Upper lobe of right lung (tissue), 1 donor: ENCODE measurements at regions not wholly inside any gene's neighbourhood (a gene's known extent, or its start where the extent isn't known, plus 50 kb on each side); places are given as distances from the start of the nearest gene placed in this dataset.

Experiments
- ATAC-seq: fragments of 200-7000 bp; cut with Tn5 transposase; one replicate; pipeline ENCODE4 v1.9.1; 2020; ENCODE audit warnings: mild to moderate bottlenecking, moderate library complexity
- DNase-seq: peaks from one replicate; pipeline ENCODE4 v3.0.0-alpha.2; 2020
- H3K27ac ChIP-seq: fragments of 200-600 bp; one replicate; pipeline ENCODE4 v1.8.0; 2022
- H3K27me3 ChIP-seq: fragments of 200-600 bp; one replicate; pipeline ENCODE4 v1.8.0; 2022; ENCODE audit warnings: mild to moderate bottlenecking
- H3K36me3 ChIP-seq: fragments of 200-600 bp; one replicate; pipeline ENCODE4 v1.8.0; 2022
- H3K4me1 ChIP-seq: fragments of 200-600 bp; one replicate; pipeline ENCODE4 v1.8.0; 2022
- H3K4me3 ChIP-seq: fragments of 200-600 bp; one replicate; pipeline ENCODE4 v1.8.0; 2022; ENCODE audit warnings: mild to moderate bottlenecking
- H3K9me3 ChIP-seq: fragments of 200-600 bp; one replicate; pipeline ENCODE4 v1.8.0; 2022
- intact Hi-C: fragments of 100-400 bp; cut with DNase I; formaldehyde crosslinking; loops from one replicate; pipeline ENCODE4 v1.11.0; 2022
- TF ChIP-seq, protein P1 (sequence below): fragments of 200-600 bp; IDR thresholded peaks from one replicate; pipeline ENCODE4 v1.8.0; 2022; ENCODE audit warnings: antibody characterized with exemption
- donor health status: DM: no; HTN: yes; CAD: no; lungs with severe emphysema.

- H3K4me1 ChIP-seq, result no peaks in the 10 kb centered on the region
- no peaks in the 10 kb centered on the region for H3K27me3 ChIP-seq
- H3K4me3 ChIP-seq, result no peak overlapping the region
- H3K9me3 ChIP-seq, result no peaks in the 10 kb centered on the region
- no peak for ATAC-seq
- TF ChIP-seq, protein P1, sequence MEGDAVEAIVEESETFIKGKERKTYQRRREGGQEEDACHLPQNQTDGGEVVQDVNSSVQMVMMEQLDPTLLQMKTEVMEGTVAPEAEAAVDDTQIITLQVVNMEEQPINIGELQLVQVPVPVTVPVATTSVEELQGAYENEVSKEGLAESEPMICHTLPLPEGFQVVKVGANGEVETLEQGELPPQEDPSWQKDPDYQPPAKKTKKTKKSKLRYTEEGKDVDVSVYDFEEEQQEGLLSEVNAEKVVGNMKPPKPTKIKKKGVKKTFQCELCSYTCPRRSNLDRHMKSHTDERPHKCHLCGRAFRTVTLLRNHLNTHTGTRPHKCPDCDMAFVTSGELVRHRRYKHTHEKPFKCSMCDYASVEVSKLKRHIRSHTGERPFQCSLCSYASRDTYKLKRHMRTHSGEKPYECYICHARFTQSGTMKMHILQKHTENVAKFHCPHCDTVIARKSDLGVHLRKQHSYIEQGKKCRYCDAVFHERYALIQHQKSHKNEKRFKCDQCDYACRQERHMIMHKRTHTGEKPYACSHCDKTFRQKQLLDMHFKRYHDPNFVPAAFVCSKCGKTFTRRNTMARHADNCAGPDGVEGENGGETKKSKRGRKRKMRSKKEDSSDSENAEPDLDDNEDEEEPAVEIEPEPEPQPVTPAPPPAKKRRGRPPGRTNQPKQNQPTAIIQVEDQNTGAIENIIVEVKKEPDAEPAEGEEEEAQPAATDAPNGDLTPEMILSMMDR, result no peak
- intact Hi-C loops, result no loop called here
- no peak overlapping the region for H3K27ac ChIP-seq
- no peak for DNase-seq
- H3K36me3 ChIP-seq, result no peaks in the 10 kb centered on the region
These were observed 321.7 kb downstream of the TEX13C start for GRCh38 chrX:125641405-125641804.

DNA sequence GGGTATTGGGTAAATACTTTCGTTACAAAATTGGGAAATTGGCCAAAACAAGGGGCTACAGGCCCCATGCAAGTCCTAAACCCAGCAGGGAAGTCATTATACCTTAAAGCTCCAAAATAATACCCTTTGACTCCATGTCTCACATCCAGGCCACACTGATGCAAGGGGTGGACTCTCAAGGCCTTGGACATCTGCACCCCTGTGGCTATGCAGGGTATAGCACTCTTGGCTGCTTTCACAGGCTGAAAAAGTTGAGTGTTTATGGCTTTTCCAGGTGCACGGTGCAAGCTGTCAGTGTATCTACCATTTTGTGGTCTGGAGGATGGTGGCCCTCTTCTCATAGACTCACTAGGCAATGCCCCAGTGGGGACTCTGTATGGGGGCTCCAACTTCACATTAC is 326.5 kb downstream of the TEX13C start:
- no peak overlapping the region for H3K27ac ChIP-seq
- intact Hi-C loops, result no loop called here
- H3K4me3 ChIP-seq, result no peak overlapping the region
- H3K27me3 ChIP-seq, result no peaks in the 10 kb centered on the region
- DNase-seq (no peak), ATAC-seq (no peak)
- TF ChIP-seq, protein P1, result no peak
- no peaks in the 10 kb centered on the region for H3K4me1 ChIP-seq
- no peaks in the 10 kb centered on the region for H3K9me3 ChIP-seq
- H3K36me3 ChIP-seq, result no peaks in the 10 kb centered on the region

- no peak for DNase-seq
- Histone ChIP-seq H3K27ac (no peak overlapping the region), H3K27me3 (no peaks in the 10 kb centered on the region), H3K4me3 (no peak overlapping the region), H3K4me1 (no peaks in the 10 kb centered on the region), H3K9me3 (no peaks in the 10 kb centered on the region), H3K36me3 (no peaks in the 10 kb centered on the region)
- TF ChIP-seq, protein P1, result no peak
- intact Hi-C loops, result no loop called here
- ATAC-seq, result no peak
These were observed 331.8 kb downstream of the TEX13C start for GRCh38 chrX:125651426-125651825.

DNA sequence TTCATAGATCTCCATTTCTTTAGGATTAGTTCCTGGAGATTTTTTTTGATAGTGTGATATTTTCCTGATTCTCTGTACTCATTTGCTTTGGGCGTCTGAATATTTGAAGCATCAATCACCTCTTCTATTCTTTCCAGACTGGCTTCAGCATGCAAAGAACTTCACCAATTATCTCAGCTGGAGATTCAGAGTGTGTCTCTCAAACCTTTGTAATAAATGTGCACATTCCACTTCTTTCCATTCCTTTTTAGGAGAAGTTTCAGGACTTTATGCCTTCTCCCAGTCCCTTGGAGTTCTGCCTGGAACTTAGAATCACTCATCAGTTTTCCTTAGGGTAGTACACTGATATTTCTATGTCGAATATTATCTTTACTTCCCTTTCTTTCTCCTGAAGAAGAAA is 334.8 kb downstream of the TEX13C start:
- H3K27ac ChIP-seq, result no peak overlapping the region
- intact Hi-C loops, result no loop called here
- H3K4me3 ChIP-seq, result no peak overlapping the region
- no peak for ATAC-seq
- no peaks in the 10 kb centered on the region for H3K36me3 ChIP-seq
- TF ChIP-seq, protein P1, result no peak
- DNase-seq, result no peak
- no peaks in the 10 kb centered on the region for H3K9me3 ChIP-seq
- no peaks in the 10 kb centered on the region for H3K4me1 ChIP-seq
- H3K27me3 ChIP-seq, result no peaks in the 10 kb centered on the region

DNA sequence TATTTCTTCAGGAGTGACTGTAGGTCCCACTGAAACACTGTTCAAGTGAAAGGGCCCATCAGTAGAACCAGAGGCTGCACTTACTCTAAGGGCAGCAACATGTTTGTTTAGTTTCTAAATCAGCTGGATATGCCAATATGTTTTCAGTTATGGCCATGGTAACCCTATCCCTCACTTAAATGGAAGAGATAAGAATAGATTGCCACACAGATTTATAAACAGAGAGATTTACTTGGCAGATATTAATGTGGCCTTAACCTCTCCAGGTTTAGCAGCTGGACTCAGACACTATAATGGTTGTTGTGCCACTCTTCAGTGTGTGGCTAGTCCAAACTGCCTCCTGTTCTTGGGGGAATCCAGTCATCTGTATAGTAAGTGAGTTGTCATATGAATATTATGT is 354.1 kb downstream of the TEX13C start:
- H3K27me3 ChIP-seq, result no peaks in the 10 kb centered on the region
- H3K36me3 ChIP-seq, result no peaks in the 10 kb centered on the region
- no peaks in the 10 kb centered on the region for H3K4me1 ChIP-seq
- no peak overlapping the region for H3K4me3 ChIP-seq
- DNase-seq, result no peak
- no peak overlapping the region for H3K27ac ChIP-seq
- H3K9me3 ChIP-seq, result no peaks in the 10 kb centered on the region
- no peak for ATAC-seq
- TF ChIP-seq, protein P1, result no peak
- intact Hi-C loops, result no loop called here

DNA sequence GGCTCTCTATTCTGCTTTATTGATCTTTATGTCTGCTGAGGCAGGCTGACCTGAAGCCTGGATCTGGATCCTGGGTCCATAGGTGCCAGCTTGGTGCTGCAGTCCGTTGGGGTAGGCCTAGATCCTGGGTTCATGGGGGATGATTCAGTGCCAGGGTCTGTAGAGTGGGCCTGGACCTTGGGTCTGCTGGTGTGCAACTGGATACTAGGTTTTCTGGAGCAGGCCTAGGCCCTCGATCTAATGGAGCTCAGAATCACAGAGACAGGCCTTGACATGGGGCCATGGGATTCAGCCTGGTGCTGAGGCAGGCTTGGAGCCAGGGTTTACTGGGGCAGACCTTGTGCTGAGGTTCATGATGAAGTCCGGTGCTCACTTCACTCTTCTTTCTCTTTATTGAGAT is 358.6 kb downstream of the TEX13C start:
- Histone ChIP-seq H3K27me3 (no peaks in the 10 kb centered on the region), H3K9me3 (no peaks in the 10 kb centered on the region), H3K4me1 (no peaks in the 10 kb centered on the region), H3K36me3 (no peaks in the 10 kb centered on the region), H3K4me3 (no peak overlapping the region), H3K27ac (no peak overlapping the region)
- ATAC-seq (no peak), DNase-seq (no peak)
- intact Hi-C loops, result no loop called here
- TF ChIP-seq, protein P1, result no peak
